NCI-H2227 treated with DMSO at 0.1 percent for 48 hours (cell line): ENCODE measurements at regions not wholly inside any gene's neighbourhood (a gene's known extent, or its start where the extent isn't known, plus 50 kb on each side); places are given as distances from the start of the nearest gene placed in this dataset.

Source experiments
- DNase-seq: peaks from one replicate; lab custom pipeline; 2025; lab: John Stamatoyannopoulos, UW

DNA sequence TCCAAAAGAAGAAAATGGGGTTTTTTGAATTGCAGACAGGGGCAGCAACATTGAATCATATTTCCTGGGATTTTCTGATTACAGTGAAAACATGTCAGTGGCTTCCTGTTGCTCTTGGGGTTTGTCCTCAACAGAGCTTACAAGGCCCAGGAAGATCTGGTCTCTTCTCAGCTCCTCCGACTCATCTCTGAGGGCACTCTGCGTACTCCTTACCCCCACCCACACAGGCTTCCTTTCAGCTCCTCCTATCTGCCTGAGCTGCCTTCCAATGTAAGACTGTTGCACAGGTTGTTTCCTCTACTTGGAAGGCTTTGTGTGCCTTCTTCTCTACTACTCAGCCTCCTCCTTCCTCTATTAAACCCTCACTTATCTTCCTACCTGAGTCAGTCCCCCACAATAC, 245.1 kb upstream of the MEF2C start:
- no peak for DNase-seq

- DNase-seq, result no peak
Observed at GRCh38 chr5:89127191-89127590, 244.2 kb upstream of the MEF2C start.

GRCh38 chr5:89125372-89125771, 242.4 kb upstream of the MEF2C start:
- DNase-seq, result no peak

DNA sequence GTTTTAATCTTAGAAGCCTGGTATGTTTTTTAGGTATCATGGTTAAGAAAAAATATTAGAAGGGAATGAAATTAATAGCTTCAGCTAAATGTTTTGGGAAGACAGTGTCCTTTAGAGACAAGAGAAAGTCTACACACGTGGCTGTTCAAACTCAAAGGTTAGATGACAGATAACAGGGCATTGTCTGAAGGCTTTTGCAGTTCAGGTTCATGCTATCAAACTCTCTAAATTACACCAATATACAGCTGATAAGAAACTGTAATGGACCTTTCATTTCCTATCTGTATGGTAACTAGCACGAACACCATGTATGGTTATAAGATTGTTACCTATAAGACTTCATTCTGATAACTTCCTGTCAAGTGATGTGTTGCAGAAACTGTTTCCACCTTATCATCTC, 240.6 kb upstream of the MEF2C start:
- no peak for DNase-seq

DNA sequence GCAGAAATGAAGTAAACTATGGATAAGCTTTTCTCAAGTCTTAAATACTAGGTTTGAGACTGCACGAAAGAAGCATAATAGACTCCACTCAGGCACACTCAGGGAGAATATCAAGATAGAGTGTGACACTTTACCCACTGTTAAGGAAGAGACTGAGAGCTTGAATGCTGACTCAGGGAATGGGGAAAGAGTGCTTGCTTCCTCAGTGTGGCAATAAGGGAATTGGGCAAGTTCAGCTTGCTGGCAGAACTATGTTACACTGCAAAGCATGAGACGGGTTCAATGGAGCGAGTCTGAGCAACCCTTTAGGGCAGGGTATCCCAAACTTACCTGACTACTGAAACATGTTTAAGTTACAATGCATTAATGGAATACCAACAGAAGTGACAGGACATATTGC, 237.7 kb upstream of the MEF2C start:
- no peak for DNase-seq

DNA sequence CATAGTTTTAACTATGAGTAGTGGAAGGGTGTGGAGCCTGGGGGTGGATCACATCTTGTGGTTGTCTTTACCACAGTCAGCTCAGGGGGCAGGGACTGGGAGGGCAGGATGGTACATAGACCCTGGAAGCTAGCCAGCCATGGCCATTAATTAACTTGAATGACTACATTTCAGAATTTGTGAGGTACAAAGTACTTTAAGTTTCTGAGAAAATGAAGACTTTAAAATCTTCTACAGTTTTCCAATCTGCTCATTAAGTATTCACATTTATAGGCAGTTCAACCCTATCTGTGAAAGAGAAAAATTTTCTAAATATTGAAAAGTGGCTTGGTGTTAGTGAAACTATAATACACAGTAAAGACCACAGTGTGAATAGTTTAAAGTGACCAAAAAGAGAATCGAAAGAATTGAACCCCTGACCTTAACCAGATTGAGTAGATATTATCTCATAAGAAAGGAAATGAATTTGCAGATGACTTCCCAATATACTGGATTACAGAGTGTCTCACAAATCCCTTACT, 234.2 kb upstream of the MEF2C start:
- no peak for DNase-seq

DNA sequence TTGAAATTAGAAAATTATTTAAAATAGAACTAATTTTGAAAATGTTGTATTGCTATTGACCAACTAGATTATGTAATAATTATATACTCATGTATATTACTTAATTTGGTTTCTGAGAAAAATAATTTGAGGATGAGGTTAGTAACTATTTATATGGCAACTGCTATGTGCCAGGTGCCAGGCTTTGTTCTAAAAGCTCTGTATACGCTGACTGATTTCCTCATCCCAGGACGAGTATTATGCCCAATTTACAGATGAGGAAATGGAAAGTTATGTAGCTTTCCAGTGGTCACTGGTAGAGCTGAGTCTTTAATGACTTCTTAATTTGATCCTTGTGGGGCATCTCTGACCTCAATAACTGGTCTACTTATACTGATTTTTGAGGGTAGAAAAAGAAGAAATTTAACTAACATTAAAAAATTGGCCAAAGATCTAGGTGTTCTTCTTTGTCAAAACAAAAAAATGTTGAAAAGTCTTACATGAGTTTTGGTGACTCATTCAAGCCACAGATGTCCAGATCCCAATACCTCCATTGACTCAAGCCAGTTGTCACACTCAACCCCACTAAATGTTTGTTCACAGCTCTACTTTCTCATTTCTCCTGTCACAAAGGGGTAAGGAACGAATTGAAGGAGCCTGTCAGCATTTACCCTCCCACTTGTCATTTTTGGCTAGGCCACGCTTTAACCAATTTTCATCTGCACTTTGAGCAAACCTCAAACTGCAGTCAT, 228.1 kb upstream of the MEF2C start:
- no peak for DNase-seq

- no peak for DNase-seq
Observed at GRCh38 chr5:89106480-89106879, 223.5 kb upstream of the MEF2C start.

GRCh38 chr5:89105836-89106235, 222.9 kb upstream of the MEF2C start:
- no peak for DNase-seq

DNA sequence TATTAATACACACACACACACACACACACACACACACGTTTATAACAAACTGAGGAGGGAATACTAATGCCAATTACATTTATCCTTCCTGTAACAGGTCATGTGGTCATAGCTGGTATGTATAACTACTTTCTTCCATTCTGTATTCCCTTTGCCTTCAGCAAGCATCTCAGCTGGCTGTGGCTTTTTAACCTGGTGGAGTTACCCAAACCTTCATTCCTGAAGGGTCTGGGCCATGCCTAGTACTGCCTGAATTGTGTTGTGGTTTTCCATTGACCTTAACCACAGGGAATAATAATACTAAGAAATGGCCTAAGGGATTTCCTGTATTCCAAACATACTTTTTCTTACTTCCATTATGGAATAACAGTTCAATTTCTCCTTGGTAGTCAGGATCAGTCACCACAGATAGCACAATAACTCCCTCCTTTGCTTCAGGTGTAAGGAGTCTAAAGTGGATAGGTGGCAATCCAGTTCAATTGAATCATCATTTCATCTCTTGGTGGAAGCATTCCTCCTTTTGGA, 222.2 kb upstream of the MEF2C start:
- DNase-seq, result no peak

GRCh38 chr5:89098199-89098756, 215.3 kb upstream of the MEF2C start:
- DNase-seq, result no peak

DNA sequence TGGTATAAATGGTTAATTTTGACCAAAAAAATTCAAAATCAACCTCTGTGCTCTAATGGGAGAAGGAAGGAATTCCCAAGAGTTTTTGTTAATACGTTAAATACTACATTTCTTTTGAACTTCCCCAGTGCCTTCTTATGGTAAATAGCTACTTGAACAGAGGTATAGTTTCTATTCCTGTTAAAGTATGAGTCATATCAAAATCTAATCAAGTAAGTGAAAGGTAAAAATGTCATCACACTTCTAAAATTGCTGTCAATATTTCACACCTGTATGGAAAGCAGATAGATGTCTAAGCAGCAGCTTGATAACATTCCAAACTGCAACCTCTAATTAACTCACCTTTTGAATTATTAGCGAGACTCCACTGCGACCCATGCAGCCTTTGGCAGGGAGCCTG, 214.1 kb upstream of the MEF2C start:
- no peak for DNase-seq

DNA sequence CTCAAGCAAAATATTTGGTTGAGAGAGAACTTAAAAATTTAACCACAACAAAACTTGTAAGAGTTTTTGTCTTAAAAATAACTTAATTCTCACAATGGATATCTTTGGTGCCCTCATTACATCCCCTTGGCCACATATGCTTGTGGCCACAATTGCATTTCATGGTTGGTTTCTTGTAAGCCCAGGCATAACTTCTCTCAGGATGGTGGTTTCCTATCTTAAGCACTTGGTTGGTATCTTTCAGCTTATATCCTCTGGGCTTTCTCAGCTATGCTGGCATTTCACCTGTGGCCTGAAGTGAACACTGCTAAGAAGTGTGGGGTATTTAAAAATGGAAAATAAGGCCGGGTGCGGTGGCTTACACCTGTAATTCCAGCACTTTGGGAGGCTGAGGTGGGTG, 212.4 kb upstream of the MEF2C start:
- DNase-seq, result no peak

DNA sequence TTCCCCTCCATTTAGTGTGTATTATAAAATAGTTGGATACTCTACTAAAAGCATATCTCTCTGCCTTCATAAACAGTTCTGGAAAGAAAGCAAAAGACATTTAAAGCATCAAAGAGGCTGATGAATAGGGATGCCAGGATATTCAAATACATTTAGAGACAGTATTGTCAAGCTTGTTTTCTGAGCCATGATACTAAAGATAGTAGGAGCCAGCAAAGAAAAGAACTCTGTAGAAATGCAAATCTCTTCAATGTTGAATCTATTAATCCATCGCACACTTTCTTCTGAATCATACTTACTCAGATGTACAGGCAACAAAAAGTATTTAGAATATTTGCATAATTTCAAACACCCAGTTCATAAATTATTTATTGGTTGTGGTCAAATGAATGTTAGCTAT, 207.1 kb upstream of the MEF2C start:
- DNase-seq, result no peak

- no peak for DNase-seq
Observed at GRCh38 chr5:89087551-89088318, 204.8 kb upstream of the MEF2C start.

DNA sequence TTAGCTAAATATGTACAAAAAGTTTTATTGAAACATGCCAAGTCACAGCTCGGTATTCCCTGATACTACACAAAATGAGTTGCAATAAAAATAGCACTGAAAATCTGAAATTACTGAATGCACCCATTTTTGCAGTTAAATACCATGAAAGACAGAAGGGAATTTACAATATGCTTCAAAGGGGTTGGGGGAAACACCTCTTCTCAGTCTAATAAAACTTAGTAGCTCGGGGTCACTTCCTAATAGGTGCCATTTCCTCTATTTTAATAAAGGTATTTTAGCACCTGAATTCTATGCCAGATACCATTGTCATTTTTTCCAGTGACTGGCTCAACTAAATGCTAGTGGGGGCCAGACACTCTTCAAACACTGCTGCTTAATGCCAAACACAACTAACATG, 204.1 kb upstream of the MEF2C start:
- no peak for DNase-seq

DNA sequence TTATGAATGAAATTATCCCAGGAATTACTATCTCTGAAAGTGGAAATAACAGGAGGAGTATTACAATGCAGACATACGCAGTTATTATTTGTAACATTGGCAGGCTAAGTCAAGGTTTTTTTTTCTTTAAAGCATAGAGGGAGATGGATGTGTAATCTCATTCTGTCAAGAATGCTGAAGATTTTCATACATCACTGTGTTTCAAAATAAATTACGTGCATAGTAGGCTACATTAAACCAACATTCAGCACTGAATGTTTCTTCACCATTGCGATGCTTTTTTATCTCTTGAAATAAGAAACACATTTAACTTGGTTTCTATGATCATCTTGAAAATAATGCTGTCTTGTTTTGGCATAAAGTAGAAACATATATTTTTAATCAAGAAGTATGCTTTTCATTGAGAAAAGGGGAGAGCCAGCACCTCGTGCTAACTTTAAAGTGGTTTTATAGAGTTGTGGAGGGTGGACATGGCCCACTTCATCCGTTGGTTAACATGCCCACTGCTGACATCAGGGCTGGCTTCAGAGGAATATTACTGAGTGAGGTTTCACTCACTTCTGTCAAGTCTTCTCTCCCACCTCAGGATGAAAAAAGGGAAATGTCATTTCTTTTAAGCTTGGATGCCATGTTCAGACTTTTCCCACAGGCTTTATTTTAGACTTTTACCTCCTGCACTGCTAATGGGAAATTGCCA, 203.6 kb upstream of the MEF2C start:
- no peak for DNase-seq

DNA sequence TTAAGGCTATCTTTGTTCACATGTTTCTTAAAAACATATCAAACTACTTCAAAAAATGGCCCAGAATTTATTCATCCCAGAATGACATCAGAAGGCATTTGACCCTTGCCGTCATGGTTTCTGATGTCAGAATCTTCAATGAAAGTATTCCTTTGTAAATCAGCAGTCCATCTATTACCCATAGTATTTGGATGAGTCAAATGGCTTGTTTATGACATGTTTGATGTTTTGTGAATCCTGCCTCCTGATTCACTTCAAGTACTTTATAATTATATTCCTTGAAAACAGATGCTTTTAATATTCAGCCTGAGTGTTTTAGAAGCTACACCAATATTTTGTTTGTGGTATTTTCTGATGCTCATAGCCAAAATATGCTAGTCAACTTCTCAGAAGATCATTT, 200.8 kb upstream of the MEF2C start:
- DNase-seq, result no peak

GRCh38 chr5:89081360-89081759, 198.4 kb upstream of the MEF2C start:
- no peak for DNase-seq

- no peak for DNase-seq
Observed at GRCh38 chr5:89080467-89081116, 197.6 kb upstream of the MEF2C start.

- DNase-seq, result no peak
Observed at GRCh38 chr5:89072842-89073672, 190.1 kb upstream of the MEF2C start.
